Astrocyte of the spinal cord (primary cell): ENCODE measurements at regions not wholly inside any gene's neighbourhood (a gene's known extent, or its start where the extent isn't known, plus 50 kb on each side); places are given as distances from the start of the nearest gene placed in this dataset.

Experiments used
- DNase-seq: peaks from one replicate; pipeline ENCODE4 v3.0.0; 2011; ENCODE audit warnings: low read depth, low spot score
- H3K4me3 ChIP-seq: 2 replicates; pipeline ENCODE4 v1.5.1; 2011; ENCODE audit warnings: low read depth, mild to moderate bottlenecking, low read length, moderate library complexity
- in situ Hi-C: cut with HindIII; loops from 2 replicates; pipeline ENCODE4 v1.10.0; 2017; ENCODE audit warnings: low sequenced_read_pairs
- TF ChIP-seq, protein P1 (sequence below): IDR thresholded peaks from 2 replicates; pipeline ENCODE4 v1.5.1; 2012; ENCODE audit warnings: low read depth, mild to moderate bottlenecking, low read length, inconsistent platforms

DNA sequence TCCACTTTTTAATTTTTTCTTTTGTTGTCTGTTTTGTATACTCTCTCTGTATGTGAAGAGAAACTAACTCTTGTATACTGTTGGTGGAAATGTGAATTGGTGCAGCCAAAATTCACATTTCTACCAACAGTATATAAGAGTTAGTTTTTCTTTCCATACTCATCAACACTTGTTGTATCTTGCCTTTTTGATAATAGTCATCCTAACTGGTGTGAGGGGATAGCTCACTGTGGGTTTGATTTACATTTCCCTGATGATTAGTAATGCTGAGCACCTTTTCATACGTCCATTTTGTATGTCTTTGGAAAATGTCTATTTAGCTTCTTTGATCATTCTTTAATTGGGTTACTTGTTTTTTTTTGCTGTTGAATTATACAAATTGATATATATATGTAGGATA, 375.5 kb upstream of the IGFBP3 start:
- in situ Hi-C loops, result no loop called here
- no peak overlapping the region for H3K4me3 ChIP-seq
- DNase-seq, result no peak
- TF ChIP-seq, protein P1, sequence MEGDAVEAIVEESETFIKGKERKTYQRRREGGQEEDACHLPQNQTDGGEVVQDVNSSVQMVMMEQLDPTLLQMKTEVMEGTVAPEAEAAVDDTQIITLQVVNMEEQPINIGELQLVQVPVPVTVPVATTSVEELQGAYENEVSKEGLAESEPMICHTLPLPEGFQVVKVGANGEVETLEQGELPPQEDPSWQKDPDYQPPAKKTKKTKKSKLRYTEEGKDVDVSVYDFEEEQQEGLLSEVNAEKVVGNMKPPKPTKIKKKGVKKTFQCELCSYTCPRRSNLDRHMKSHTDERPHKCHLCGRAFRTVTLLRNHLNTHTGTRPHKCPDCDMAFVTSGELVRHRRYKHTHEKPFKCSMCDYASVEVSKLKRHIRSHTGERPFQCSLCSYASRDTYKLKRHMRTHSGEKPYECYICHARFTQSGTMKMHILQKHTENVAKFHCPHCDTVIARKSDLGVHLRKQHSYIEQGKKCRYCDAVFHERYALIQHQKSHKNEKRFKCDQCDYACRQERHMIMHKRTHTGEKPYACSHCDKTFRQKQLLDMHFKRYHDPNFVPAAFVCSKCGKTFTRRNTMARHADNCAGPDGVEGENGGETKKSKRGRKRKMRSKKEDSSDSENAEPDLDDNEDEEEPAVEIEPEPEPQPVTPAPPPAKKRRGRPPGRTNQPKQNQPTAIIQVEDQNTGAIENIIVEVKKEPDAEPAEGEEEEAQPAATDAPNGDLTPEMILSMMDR, result no peak

DNA sequence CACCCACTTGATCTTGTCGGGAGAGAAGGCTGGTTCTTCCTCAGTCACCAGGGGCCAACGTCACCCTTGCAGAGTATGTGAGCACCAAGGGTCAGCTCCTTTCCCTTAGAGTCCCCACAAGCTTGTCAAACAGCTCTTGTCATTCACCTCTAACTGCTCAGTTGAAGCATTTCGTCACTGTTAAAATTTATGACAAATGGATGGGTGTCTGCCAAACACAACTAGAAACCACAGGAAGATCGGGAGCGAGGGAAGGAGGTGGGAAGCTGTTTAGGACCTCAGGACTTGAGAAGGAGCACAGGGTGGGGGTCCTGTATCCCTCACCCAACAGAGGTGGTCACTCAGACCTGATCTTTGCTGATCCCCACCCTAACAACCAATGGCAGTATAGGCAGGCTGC, 373.3 kb upstream of the IGFBP3 start:
- in situ Hi-C loops, result no loop called here

DNA sequence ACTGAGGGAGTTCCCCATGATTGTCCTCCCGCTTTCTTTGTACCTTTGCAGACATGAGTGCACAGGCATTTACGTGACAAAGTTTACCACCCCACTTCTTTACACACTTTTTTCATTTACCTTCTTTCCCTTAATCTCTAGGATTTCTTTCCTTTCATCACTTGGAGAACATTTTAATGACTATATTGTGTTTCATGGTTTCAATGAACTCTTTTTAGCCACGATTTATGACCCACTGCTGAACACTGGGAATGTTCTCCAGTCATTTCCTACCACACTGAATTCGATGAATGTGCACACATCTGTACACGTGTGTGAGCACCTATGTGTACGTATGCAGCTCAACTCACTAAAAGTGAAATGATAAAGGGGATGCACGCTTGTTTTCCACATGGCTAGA, 371.7 kb upstream of the IGFBP3 start:
- TF ChIP-seq, protein P1, result no peak
- no peak overlapping the region for H3K4me3 ChIP-seq
- no peak for DNase-seq
- in situ Hi-C loops, result no loop called here

More for the DNA sequence above, 373.3 kb upstream of the IGFBP3 start:
- DNase-seq, result no peak
- H3K4me3 ChIP-seq, result no peak overlapping the region
- TF ChIP-seq, protein P1, result no peak

DNA sequence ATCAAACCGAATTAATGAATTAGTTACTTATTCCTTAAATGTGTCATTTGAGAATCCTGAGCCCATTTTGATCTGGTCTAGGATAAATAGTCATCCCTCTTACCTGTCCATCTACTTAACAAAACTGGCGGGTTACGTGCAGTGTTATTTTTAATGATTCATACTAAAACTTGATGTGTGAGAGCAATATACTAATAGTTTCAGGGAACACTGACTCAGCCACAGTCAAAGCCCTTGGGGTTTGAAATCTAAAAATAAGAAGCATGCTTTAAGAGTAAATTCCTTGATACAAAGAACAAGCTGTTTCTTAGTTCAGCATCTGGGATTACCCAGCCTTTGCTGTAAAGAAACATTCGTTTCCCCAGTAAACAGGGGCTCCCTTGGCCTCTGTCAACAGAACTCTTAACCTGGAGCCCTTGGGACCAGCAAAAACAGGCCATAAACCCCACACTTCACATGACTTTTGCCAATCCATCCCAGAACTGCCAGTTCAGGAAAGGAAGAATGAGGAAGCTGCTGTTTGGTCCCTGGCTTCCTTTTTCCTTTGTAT, 370.6 kb upstream of the IGFBP3 start:
- in situ Hi-C loops, result no loop called here
- TF ChIP-seq, protein P1, result no peak
- no peak overlapping the region for H3K4me3 ChIP-seq
- peak; percentile 80 for DNase-seq

DNA sequence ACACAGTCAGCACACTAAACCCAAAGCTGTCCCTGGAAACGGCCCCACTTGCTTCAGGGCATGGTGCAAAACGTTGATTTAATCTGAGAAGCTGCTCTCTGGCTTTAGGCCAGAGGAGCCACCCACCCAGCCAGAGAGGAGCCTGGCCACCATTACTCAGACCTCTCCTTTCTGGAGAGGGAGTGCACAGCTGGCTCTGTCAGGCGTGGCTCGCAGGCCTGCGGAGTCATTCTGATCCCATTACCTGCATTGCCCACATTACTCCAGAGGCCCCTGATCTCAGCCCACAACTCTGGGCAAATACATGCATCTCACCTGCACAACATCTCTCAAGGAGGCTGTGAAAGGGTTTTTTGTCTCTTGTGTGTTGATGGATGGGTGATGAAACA, 370.0 kb upstream of the IGFBP3 start:
- TF ChIP-seq, protein P1, result no peak
- in situ Hi-C loops, result no loop called here
- peak; percentile 45 for DNase-seq
- H3K4me3 ChIP-seq, result no peak overlapping the region

DNA sequence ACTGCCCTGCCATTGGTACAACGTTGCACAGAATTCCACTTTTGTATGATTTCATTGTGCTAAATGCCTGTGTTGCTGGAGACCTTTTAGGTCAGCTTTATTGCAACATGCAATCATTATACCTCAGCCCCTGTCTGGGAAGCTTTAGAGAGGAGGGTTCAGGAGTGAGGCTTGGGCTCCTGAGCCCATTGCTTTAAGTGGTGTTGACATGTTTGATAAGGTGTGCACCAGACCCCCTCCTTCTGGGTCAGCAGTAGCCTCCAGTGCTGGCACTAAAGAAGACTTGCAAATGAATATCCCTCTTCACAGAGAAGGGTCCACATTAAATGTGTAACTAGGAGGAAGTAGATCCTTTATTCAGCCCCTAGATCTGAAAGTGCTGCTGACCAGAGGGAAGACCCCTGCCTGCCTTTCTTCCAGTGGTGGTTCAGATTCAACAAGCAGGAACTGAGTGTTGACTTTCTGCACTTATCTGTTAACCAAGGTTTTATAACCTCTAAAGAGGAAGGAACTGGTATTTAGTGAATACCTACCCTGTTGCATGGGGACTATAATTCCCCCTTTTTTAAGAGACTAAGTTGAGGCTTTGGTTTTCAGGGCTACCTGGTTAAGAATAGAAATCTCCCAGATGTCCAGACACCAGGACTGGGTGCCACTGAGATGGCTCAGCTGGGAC, 369.4 kb upstream of the IGFBP3 start:
- H3K4me3 ChIP-seq, result no peak overlapping the region
- TF ChIP-seq, protein P1, result no peak
- in situ Hi-C loops, result no loop called here
- no peak for DNase-seq
